Fibroblast of the conjunctiva (primary cell): ENCODE measurements at regions not wholly inside any gene's neighbourhood (a gene's known extent, or its start where the extent isn't known, plus 50 kb on each side); places are given as distances from the start of the nearest gene placed in this dataset.
"Not testable (repeated sequence)": the region's sequence is repeated elsewhere in the genome, so short reads cannot be mapped to it uniquely, and the experiment has no call there.

Source experiments
- DNase-seq: peaks from one replicate; pipeline ENCODE4 v3.0.0-alpha.2; 2010; ENCODE audit warnings: low read depth

GRCh38 chr7:79714081-79714480 is 260.6 kb upstream of the MAGI2 start:
- no peak for DNase-seq

GRCh38 chr7:79713276-79713675 is 259.8 kb upstream of the MAGI2 start:
- DNase-seq, result no peak

GRCh38 chr7:79711660-79712059 is 258.2 kb upstream of the MAGI2 start:
- no peak for DNase-seq

GRCh38 chr7:79709574-79710409 is 256.3 kb upstream of the MAGI2 start:
- DNase-seq, result no peak

GRCh38 chr7:79702116-79702515 is 248.6 kb upstream of the MAGI2 start:
- no peak for DNase-seq

- peak; percentile 10 for DNase-seq
These were observed 238.5 kb upstream of the MAGI2 start for GRCh38 chr7:79692015-79692414.

GRCh38 chr7:79691074-79691473 is 237.6 kb upstream of the MAGI2 start:
- no peak for DNase-seq

GRCh38 chr7:79684384-79684783 is 230.9 kb upstream of the MAGI2 start:
- DNase-seq, result no peak

- DNase-seq, result no peak
These were observed 230.4 kb upstream of the MAGI2 start for GRCh38 chr7:79683916-79684315.

- no peak for DNase-seq
These were observed 229.9 kb upstream of the MAGI2 start for GRCh38 chr7:79683185-79683890.

GRCh38 chr7:79681454-79681853 is 228.0 kb upstream of the MAGI2 start:
- DNase-seq, result no peak

GRCh38 chr7:79673969-79674368 is 220.5 kb upstream of the MAGI2 start:
- no peak for DNase-seq

GRCh38 chr7:79673421-79673820 is 220.0 kb upstream of the MAGI2 start:
- DNase-seq, result no peak

GRCh38 chr7:79668292-79668691 is 214.8 kb upstream of the MAGI2 start:
- no peak for DNase-seq

GRCh38 chr7:79666472-79666871 is 213.0 kb upstream of the MAGI2 start:
- DNase-seq, result no peak

- DNase-seq, result no peak
These were observed 211.6 kb upstream of the MAGI2 start for GRCh38 chr7:79664884-79665676.

- DNase-seq, result no peak
These were observed 204.8 kb upstream of the MAGI2 start for GRCh38 chr7:79658304-79658703.

GRCh38 chr7:79653136-79653631 is 199.7 kb upstream of the MAGI2 start:
- no peak for DNase-seq

- no peak for DNase-seq
These were observed 199.2 kb upstream of the MAGI2 start for GRCh38 chr7:79652619-79653018.

- DNase-seq, result no peak
These were observed 194.2 kb upstream of the MAGI2 start for GRCh38 chr7:79647711-79648110.

GRCh38 chr7:79646278-79646677 is 192.8 kb upstream of the MAGI2 start:
- no peak for DNase-seq

- no peak for DNase-seq
These were observed 183.4 kb upstream of the MAGI2 start for GRCh38 chr7:79636849-79637248.

GRCh38 chr7:79625921-79626320 is 172.5 kb upstream of the MAGI2 start:
- not testable (repeated sequence) for DNase-seq
